ENCODE measurements at regions not wholly inside any gene's neighbourhood (a gene's known extent, or its start where the extent isn't known, plus 50 kb on each side); places are given as distances from the start of the nearest gene placed in this dataset.

DNA sequence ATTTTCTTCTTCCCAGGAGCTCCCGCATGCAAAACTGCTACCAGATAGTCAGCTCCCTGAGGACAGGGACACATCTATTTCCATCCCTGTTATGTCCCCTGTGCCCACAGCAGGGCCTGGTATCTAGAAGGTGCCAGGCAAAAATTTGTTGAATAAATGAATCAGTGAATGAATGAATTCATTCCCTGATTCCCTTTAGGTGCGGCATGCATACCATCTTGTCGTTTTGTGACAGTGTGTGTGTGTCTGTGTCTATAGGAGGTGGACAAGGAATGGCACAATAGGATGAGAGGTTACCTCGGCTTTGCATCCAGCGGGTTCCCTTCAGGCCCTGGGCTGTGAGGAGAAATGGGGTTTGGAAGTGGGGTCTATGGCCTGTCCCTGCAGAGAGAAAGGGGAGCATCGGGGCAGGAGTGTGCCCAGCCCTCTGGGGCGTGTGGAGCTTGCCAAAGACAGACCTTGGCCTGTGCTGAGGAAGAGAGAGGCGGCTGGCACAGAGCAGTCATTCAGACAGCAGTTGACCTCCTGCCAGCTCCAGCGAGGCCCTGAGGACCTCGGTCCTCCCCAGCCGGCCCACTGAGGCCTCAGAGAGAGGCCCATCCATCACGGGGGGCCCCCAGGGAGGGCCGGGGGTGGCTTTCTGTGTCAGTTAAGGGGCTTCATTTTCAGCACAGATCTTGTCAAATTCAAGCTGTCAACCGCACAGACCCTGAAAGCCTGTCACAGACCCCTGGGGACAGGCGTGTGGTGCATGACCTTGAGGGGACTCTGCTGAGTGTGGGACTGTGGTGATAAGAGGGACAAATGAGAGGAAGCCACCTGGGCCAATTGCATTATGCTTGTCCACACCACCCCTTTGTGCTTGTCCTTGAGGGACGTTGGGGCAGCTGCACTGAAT, 125.9 kb upstream of the CXCR4 start:
- no peak for DNase-seq (ENCODE audit: low read depth)

DNA sequence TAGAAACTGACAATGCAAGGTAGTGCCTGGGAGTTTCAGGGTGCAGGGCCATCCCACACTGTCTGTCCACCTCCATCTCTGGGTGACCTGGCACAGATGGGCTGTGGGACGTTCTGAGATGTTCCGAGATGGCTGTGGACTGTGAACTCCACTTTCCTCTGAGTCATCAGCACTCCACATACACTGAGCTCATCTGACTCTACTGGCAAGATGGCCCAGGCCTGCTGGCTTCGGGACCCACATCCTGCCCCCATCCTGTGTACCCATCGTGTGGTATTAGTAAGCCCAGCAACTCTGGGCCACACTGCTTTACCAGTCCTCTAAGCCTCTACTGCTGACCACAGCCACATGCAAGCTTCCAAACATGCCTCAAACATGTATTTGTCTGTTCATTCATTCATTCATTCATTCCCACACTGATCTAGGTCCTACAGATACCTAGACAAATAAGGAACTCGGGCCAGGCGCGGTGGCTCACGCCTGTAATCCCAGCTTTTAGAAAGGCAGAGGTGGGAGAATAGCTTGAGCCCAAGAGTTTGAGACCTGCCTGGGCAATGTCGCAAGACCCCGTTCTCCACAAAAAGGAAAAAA, 124.8 kb upstream of the CXCR4 start:
- DNase-seq (ENCODE audit: low read depth) = peak; percentile 21

DNA sequence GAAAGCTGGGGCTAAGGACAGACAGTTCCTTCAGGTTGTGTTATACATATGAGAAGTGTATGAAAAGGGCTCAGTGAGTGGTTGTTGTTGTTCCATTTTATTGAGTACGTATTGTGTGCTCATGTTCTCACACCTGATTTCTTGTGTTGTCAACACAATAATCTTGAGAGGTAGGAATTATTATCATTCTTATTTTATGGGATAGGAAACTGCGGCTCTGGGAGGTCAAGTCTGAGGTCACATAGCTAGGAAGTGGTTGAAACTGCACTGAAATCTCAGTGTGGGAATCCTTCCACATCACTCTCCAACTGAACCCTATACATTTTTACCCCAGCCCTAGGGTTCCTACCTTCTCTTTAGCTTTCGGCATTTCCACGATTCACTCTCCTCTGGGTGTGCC, 124.2 kb upstream of the CXCR4 start:
- DNase-seq (ENCODE audit: low read depth) = peak; percentile 22

DNA sequence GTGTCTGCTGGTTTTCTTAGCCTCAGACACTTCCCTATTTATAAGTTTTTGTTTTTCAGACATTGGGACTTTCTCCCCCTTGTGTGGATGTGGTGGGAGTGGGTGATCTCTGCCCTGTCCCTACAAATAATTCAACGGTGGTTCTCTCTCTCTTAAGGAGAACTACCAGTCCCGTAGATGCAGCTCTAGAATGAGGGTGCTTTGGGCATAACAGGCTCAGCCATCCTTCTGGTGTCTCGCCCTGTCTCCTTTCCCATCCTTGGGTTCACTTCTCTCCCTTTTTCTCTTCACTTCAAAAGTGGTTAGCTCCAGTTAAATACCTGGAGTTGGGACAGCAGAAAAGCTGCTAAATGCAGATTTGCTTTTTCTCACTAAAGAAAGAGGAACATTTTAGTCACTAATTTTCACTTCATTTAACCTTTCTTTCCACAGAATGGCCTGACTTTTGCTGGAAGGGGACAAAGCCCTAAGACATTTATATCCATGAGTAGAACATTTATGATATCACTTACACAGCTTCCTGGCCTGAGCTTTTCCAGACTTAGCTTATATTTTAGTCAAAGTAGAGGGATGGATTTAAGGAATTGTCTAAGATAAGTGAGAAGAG, 121.2 kb upstream of the CXCR4 start:
- DNase-seq (ENCODE audit: low read depth) = no peak

DNA sequence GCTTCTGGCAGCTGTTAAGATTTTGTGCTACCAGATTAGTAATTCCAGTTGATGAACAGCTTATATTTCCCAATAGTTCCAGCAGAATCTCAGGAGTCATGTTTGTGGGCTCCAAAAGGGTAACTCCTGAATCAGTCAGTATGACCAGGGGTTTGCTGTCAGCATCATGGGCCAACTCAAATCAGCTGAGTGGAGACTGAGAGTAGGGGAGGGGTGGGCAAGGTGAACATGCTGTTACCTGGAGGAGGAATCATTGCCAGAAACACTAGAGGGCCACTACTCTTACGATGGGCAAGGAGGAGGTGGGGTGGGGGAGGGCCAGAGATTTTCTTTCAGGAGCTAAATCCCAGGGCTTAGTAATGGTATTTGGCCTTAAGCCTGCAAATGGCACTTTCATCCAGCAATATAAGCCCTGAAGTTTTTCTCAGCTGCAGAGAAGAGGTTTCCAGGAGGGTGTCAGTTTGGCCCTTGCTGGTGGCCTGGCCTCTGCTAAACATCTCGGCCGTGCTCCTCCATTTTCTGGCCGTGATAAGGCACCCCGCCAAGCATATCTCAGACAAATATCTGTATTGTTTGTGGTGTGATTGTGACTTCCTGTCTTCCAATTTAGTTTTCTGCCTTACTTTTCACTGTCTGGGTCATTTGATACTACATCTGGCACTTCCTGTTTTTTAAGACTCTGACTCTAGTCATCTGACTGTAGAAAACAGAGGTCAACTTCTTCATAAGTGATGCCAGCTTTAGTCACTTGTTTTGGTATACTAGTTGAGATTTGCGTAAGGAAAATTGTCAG, 120.5 kb upstream of the CXCR4 start:
- DNase-seq (ENCODE audit: low read depth) = peak; percentile 65

DNA sequence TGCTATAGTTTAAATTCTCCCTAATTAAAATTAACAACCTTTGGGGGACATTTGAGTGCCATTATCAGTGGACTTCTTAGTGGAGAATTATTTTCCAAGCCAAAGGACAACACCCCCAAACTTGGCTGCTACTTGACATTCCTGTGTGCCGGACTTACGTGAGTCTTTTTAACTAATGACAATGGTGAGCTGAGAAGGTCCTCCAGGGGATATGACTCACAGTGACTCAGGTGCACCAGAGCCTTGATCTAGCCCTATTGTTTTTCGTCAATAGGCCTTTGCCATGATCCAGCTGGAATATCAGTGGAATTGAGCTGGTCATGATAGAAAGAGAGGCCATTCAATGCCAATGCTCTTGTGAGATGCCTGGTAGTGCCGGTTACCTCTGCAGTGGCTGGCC, 118.1 kb upstream of the CXCR4 start:
- peak; percentile 10 for DNase-seq (ENCODE audit: low read depth)

DNA sequence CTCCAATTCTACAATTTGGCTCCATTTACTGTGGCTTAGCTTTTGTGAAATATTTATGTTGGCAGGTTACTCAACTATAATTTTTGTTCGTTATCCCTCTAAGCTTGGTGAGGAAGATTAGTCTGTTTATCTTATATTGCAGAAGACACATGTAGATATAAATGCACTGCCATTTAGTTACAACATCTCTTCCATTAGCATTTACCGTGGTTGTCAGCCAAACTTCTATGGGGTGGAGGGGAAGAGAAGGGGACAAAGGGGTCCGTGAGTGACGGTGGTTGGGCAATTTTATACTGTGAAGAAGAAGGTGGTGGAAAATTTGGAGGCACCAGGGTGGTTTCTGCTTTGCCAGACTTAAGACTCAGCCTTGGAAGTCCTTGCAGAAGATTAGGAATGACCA, 117.6 kb upstream of the CXCR4 start:
- peak; percentile 11 for DNase-seq (ENCODE audit: low read depth)

DNA sequence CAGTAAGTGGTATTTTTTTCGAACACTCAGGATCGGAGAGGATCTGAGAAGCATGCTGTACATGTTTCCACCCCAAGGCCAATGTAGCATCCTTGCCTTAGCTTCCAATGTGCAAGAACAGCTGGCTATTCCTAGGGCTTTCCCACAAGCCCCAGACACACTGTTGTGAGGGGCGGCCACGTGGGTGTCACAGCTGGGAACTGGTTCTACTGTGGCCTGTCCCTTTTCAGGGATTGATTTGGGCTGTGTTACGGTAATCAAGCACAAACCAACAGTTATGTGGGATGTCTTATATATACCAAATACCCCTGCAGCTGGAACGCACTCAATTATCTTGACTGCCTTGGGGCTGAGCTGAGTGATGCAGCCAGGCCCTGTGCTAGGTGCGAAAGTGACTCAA, 116.3 kb upstream of the CXCR4 start:
- DNase-seq (ENCODE audit: low read depth) = no peak

DNA sequence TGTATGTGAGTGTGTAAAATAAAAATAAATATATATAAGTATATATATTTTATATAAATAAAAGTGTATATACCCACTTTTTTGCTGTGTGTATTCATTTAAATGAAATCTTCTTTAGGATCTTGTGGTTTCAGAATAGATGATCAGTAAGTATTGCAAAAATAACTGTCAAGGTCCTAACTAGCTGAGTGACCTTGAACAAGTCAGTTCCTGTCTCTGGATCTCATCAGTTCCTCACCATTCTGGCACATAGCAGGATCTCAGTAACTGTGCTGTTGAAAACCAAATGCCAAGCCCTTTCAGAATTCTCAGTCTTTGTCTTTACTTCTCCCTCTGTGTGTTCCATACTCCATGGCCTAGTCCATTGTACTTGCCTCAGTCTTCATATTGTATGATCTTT, 115.3 kb upstream of the CXCR4 start:
- no peak for DNase-seq (ENCODE audit: low read depth)

DNA sequence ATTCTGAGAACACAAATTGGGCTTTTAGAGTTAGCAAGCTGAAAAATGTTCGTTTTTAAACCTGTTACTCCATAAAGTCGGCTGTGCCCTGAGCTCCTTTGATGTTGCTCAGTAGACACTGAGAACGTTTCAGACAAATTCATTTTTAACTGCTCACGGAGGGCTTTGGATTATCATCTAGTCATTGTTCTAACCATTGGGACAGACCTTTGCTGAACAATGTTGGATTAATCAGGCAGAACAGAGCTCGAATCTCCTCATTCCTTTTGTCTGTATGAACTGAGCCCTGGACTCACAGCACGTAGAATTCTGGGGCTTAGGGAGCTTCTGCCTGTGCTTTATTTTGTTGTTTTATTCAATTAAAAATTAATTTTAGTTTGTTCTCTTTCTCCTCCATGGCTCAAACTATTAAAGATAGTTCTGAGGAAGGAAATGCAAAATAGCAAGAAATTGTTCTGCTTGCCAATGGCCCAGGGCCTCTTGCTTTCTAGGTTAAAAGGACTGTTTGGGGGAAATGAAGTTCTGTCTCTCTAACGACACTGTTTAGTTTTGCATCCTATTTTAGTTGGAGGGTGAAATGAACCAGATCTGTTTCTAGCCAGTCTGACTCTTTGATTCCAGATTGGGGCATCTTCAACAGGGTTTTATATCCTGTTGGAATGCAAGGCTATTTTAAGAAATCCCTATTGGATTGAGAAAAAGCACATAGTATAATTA, 114.7 kb upstream of the CXCR4 start:
- no peak for DNase-seq (ENCODE audit: low read depth)

DNA sequence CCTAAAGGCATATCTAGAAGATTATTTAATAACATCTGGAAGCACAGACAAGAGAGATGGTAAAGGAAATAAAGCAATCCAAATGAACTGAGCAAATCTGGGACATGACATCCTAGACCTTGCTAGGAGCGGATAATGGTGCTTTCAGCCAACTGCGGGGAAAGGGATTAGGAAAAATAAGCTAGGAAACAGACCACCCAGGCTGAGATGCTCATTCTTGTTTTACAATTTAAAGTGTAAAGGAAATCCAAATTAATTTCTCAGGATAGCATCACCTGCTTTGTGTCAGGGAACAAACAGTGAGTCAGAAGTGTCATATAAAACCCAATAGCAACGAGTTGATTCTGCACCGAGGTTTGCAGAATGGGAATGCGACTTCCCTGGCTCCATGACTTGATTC, 112.5 kb upstream of the CXCR4 start:
- DNase-seq (ENCODE audit: low read depth) = no peak

DNA sequence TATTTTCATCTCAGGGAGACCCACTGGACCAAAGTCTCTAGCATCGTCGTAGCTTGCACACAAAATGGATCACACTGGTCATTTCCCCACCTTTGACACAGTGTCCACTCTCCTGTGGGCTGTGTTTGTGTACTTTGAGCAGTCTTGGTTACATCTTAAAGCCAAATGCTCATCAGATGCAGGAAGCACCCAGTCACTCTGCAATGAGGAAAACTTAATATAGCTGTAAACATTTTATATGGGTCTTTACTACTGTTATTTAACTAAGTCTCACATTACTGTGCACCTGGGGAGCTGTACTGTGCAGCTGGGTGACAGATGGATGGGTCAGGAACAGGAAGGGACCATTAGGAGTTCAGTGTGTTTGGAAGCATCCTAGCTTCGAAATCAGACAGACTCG, 109.0 kb upstream of the CXCR4 start:
- DNase-seq (ENCODE audit: low read depth) = no peak

DNA sequence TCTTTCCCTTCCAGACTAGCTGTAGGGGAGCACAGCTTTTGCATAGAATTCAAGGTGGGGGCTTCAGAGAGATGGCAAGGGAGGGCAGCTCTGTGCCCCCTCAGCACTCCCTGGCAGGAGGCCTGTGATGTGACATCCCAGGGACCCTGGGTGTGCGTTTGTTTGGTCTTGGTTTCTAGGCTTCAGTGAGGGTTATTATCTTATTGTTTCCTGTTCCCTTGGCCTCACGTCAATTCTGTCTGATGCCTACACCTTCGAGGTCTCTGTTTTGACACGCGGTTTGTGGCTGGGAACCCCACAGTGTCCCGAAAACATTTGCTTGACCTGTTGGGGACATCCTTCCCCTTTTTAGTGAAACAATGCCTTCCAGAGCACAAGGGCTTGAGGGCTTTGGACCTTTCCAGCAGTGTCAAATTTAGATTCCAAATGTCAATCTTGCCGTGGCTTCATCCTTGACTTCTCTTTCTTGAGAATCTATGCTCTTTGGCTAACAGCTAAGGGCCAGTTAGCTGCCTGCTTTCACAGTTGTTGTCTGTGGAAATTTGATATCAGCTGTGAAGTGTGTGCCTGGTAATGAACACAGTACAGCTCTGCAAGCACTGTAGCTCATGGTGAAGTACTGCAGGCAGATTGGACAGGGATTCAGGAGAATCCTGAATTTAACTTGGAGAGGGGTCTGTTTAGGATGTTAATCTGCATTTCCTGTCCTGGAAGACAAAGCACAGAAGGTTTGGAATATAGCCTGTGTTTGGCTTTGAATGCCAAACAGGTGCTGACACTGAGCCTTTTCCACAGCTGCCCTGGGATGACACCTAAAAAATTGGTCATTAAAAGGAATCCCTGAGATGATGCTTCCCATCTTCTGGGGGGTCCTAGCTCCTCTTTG, 108.2 kb upstream of the CXCR4 start:
- no peak for DNase-seq (ENCODE audit: low read depth)

DNA sequence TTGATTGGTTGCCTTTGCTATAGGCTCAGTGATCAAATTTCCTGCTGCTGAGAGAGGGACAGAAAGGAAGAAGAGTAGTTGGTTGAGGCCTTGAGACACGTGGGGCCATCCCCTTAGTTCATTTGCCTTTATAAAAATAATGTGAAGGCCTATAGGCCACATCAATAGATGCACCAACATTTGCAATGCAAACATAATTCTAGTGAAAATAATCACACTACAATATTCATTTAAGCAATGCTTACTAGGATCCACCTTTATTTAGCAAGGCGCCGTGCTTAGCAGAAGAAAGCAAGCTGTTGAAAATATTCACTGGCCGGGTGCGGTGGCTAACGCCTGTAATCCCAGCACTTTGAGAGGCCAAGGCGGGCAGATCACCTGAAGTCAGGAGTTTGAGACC, 105.3 kb upstream of the CXCR4 start:
- no peak for DNase-seq (ENCODE audit: low read depth)

DNA sequence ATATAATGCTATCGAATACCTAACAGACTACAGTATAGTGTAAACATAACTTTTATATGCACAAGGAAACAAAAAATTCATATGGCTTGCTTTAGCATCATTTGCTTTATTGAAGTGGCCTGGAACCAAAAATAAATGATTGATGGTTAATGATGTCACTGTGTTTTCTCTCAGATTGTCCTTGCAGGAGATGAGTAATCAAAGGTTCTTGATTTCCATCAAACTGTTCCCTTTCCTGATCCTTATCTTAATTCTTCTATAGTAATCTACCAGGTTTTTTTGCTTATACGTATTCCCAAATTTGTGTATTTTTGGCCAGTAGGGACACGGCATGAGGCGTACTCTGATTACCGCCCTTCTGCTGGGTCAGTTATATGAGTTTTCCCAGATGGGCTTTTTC, 104.9 kb upstream of the CXCR4 start:
- DNase-seq (ENCODE audit: low read depth) = no peak

DNA sequence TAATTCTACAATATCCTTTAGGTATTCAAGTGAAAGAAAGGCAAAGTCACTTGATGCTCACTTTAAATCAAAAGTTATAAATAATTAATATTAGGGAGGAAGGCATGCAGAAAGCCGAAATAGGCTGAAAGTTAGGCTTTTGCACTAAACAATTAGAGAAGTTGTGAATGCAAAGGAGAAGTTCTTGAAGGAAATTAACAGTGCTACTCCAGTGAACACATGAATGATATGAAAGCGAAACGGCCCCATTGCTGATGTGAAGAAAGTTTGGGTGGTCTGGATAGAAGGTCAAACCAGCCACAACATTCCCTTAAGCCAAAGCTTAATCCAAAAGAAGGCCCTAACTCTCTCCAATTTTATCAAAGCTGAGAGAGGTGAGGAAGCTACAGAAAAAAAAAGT, 103.1 kb upstream of the CXCR4 start:
- DNase-seq (ENCODE audit: low read depth) = no peak

DNA sequence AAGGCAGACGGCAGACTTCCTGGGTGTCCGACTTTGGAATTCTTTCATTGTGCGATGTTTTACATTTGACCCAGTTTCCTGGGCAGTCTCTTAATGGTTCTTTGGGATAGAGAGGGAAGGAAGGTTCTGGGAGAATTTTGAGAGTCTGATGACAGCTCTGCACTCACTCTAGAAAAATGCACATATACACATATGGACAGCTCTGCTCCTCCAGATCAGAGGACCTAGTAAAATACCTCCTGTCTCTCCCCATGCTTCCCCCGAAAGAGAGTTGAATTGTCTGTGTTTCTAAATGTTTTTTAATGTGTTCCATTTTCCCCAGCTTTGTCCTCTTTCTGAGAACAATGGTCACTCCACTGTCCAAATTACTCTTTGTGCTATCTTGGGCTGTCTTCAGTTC, 102.0 kb upstream of the CXCR4 start:
- DNase-seq (ENCODE audit: low read depth) = no peak

DNA sequence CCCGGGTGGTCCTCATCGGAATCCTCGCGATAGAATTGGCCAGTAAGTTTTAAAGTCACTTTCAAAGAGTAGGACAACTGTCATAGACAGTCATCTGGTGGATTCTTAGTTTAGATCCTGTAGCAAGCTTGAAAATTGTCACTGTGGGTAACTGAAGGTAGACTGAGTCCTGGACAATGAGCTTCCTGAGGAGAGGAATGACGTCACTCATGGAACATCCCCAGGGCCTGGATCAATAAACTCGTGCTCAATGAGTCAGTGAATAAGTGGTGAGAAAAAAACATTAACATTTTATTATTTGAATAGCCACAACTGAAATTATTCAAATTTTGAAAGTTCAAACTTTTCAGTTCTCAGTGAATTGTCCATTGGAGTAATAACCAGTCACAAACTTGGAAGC, 101.4 kb upstream of the CXCR4 start:
- DNase-seq (ENCODE audit: low read depth) = no peak

DNA sequence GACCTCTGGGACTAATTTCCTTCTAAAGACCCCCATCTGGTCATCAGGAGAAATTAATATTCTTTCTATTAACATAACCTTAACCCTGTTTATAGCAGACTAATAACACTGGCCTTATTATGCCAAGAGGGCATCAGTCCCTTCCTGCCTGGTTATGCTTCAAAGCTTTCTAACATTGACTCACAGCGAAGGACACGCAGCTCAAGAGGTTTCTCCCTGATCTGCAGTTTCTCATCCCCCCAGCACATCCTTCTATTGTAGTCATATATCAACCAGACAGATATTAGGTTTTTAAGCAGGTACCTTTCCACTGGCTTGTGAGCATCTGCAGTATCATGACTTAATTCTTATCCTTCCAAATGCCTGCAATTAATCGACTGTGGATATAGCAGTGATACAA, 100.0 kb upstream of the CXCR4 start:
- no peak for DNase-seq (ENCODE audit: low read depth)

DNA sequence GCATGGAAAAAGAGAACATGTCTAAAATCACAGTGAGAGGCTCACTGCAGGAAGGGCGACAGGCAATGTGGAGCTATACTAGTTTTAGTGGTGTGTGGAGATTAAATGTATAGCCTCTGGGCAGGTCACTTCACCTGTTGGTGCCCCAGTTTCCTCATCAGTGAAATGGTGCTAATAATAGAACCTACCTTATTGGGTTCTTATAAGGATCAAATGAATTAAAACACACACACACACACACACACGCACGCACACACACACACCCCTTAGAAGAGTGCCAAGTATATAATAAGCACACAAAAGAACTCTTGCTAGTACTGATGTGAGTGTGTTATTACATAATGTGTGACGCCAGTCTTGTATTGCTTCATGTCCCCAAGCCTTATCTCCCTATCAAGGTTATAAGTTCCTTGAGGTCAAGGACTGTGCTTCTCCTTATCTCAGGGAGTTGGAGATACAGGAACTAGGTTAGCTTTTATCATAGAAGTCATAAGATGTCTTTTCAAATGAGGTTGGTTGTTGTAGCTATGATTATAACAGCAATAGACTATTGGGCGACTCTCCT, 98.0 kb upstream of the CXCR4 start:
- no peak for DNase-seq (ENCODE audit: low read depth)

DNA sequence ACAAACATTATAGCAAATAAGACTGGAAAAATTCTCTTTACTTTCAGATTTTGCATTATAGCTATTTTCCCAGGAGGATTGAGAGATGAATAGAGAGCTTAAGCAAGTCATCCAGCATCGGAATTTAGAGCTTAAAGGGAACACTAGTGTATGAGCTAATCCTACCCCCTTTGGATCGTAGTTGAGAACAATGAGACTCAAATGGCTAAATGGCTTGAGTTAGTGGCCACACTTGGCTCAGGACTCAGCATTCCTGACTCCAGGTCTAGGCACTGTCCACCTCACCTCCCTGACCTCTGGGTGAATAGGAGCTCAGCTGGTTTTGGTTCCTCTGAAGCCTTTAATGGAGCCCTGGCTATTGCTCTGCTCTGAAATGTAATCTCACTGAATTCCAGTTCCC, 97.5 kb upstream of the CXCR4 start:
- DNase-seq (ENCODE audit: low read depth) = no peak
